Spinal cord (tissue), 9 donors: ENCODE measurements at regions not wholly inside any gene's neighbourhood (a gene's known extent, or its start where the extent isn't known, plus 50 kb on each side); places are given as distances from the start of the nearest gene placed in this dataset.

Source experiments
- DNase-seq, 6 donors: peaks; one replicate each; pipeline versions ENCODE4 v3.0.0 to v3.0.0-alpha.2; 2013 to 2015; ENCODE audit warnings: low spot score in 6 of 6, low read depth in 4 of 6
- H3K27ac ChIP-seq: one replicate; pipeline ENCODE4 v1.5.1; 2013; ENCODE audit warnings: low read depth, low read length, control low read depth
- H3K27me3 ChIP-seq: one replicate; pipeline ENCODE4 v1.6.1; 2013; ENCODE audit warnings: low read length; ENCODE audit not compliant: control insufficient read depth, insufficient read depth
- H3K36me3 ChIP-seq: one replicate; pipeline ENCODE4 v1.6.1; 2013; ENCODE audit warnings: low read length; ENCODE audit not compliant: control insufficient read depth, insufficient read depth
- H3K4me1 ChIP-seq: one replicate; pipeline ENCODE4 v1.6.1; 2013; ENCODE audit warnings: low read length; ENCODE audit not compliant: control insufficient read depth, insufficient read depth
- H3K4me3 ChIP-seq: one replicate; pipeline ENCODE4 v1.5.1; 2013; ENCODE audit warnings: low read depth, low read length, control low read depth
- H3K9me3 ChIP-seq: one replicate; pipeline ENCODE4 v1.6.1; 2013; ENCODE audit warnings: low read length; ENCODE audit not compliant: control insufficient read depth, insufficient read depth
- WGBS: methylation state at CpG from one replicate; pipeline ENCODE4 v1.1.5; 2013; ENCODE audit warnings: missing lambda C conversion rate; ENCODE audit not compliant: insufficient coverage; 5-methylcytosine and 5-hydroxymethylcytosine counted together
- donor health status: healthy.

GRCh38 chr3:174767853-174768382, 91.2 kb upstream of the NAALADL2 start:
- H3K4me3 ChIP-seq, result no peak overlapping the region
- DNase-seq, result no peak
- no peak overlapping the region for H3K27ac ChIP-seq
- no peaks in the 10 kb centered on the region for H3K9me3 ChIP-seq
- no peaks in the 10 kb centered on the region for H3K27me3 ChIP-seq
- 83% methylated on average over 3 of the region's 5 CpGs for whole genome bisulfite sequencing
- no peaks in the 10 kb centered on the region for H3K36me3 ChIP-seq
- H3K4me1 ChIP-seq, result no peaks in the 10 kb centered on the region

DNA sequence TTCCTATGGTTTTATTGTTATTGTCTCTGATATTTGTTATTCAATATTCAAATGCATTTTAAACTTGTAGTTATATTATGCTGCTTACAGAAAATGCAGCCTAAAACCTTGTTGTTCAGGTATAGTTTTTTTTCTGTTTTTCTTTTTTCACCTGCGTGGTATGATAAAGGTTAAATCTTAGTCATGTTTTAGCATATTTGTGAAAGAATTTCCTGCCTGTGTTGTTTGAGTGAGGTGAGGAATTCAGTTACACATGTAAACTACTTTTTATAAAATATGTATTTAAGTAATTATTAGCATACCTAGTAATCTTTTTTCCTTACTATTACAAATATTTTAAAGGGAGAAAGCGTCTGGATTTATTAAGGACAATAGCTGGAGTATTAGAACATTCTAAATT, 90.0 kb upstream of the NAALADL2 start:
- no peaks in the 10 kb centered on the region for H3K36me3 ChIP-seq
- no peaks in the 10 kb centered on the region for H3K9me3 ChIP-seq
- no peak for DNase-seq
- WGBS, result no CpG with 5 or more reads among the region's 2 CpGs
- no peaks in the 10 kb centered on the region for H3K27me3 ChIP-seq
- H3K27ac ChIP-seq, result no peak overlapping the region
- no peaks in the 10 kb centered on the region for H3K4me1 ChIP-seq
- H3K4me3 ChIP-seq, result no peak overlapping the region

- no peak for DNase-seq
- no peaks in the 10 kb centered on the region for H3K4me1 ChIP-seq
- H3K4me3 ChIP-seq, result no peak overlapping the region
- H3K27ac ChIP-seq, result no peak overlapping the region
- H3K27me3 ChIP-seq, result no peaks in the 10 kb centered on the region
- no peaks in the 10 kb centered on the region for H3K36me3 ChIP-seq
- 95% methylated on average over 3 of the region's 3 CpGs for WGBS
- peaks cover 1% of the 10 kb centered on the region for H3K9me3 ChIP-seq
Observed at GRCh38 chr3:174775603-174776002, 83.5 kb upstream of the NAALADL2 start.

GRCh38 chr3:174776123-174776522, 83.0 kb upstream of the NAALADL2 start:
- Histone ChIP-seq H3K27me3 (no peaks in the 10 kb centered on the region), H3K27ac (no peak overlapping the region), H3K4me3 (no peak overlapping the region), H3K4me1 (no peaks in the 10 kb centered on the region), H3K9me3 (peaks cover 1% of the 10 kb centered on the region), H3K36me3 (no peaks in the 10 kb centered on the region)
- no CpG with 5 or more reads among the region's 4 CpGs for WGBS
- no peak for DNase-seq

- Histone ChIP-seq H3K9me3 (peaks cover 1% of the 10 kb centered on the region), H3K4me1 (no peaks in the 10 kb centered on the region), H3K27ac (no peak overlapping the region), H3K36me3 (no peaks in the 10 kb centered on the region), H3K27me3 (no peaks in the 10 kb centered on the region), H3K4me3 (no peak overlapping the region)
- no CpG with 5 or more reads among the region's 2 CpGs for WGBS
- DNase-seq, result no peak
Observed at GRCh38 chr3:174776636-174777035, 82.5 kb upstream of the NAALADL2 start.

DNA sequence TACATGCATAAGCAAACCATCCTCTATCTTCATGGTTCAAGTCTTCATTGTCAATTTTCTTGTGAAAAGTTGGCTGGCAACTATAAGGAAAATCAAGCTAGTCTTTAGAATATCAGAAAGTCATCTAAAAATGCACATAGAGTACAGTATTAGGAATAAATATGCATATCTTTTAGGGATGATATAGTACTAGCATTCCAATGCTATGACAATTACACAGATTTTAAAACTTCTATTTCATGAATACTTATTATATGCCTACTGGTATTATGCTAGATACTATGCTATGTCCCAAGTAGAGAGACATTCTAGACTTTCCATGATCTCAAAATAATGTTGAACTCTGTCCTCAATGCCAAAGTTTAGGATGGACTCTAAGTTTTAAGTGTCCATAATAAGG, 81.3 kb upstream of the NAALADL2 start:
- Histone ChIP-seq H3K27ac (no peak overlapping the region), H3K9me3 (peaks cover 1% of the 10 kb centered on the region), H3K4me3 (no peak overlapping the region), H3K36me3 (no peaks in the 10 kb centered on the region), H3K27me3 (no peaks in the 10 kb centered on the region), H3K4me1 (no peaks in the 10 kb centered on the region)
- DNase-seq, result no peak

DNA sequence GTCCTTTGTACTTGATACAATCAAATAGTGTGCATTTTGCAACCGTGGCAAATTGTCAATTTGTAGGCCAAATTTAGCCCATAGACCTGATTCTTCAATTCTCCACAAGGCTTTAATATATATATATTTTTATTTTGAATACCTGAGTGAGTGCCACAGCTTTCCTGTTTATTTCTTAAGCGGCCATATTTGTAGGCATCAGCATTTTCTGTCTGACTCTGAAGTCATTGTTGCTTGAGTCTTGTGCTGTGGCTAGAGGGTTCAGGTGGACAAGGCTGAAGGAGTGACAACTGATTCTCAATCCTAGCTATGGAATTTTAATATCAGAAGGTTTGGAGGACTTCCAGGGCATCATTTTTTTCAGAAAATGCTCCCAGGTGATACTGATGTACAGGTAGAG, 75.6 kb upstream of the NAALADL2 start:
- WGBS, result no CpG with 5 or more reads among the region's 2 CpGs
- Histone ChIP-seq H3K9me3 (peaks cover 1% of the 10 kb centered on the region), H3K4me1 (no peaks in the 10 kb centered on the region), H3K27me3 (no peaks in the 10 kb centered on the region), H3K36me3 (no peaks in the 10 kb centered on the region), H3K4me3 (no peak overlapping the region), H3K27ac (no peak overlapping the region)
- DNase-seq, result no peak

- no peaks in the 10 kb centered on the region for H3K27me3 ChIP-seq
- no peak overlapping the region for H3K4me3 ChIP-seq
- no peaks in the 10 kb centered on the region for H3K36me3 ChIP-seq
- no peak overlapping the region for H3K27ac ChIP-seq
- no peaks in the 10 kb centered on the region for H3K4me1 ChIP-seq
- H3K9me3 ChIP-seq, result peaks cover 1% of the 10 kb centered on the region
- 90% methylated on average over 1 of the region's 4 CpGs for WGBS
- DNase-seq, result no peak
Observed at GRCh38 chr3:174784206-174784934, 74.8 kb upstream of the NAALADL2 start.

DNA sequence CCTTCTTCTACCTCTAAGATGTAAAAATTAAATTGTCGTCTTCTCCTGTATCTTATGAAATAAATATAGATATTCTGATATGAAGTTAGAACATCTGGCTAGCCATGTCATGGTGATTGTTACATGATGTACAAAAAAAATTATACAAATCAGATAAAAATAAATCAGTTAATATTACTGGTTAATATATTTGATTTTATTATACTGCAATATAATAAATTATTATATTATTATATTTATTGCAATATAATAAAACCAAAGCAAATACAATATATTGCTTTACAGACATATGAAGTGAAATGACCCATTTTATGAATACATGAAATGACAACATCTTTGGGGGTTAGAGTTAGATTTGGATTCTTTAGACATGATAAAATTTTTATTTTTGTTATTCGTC, 72.3 kb upstream of the NAALADL2 start:
- Histone ChIP-seq H3K27me3 (no peaks in the 10 kb centered on the region), H3K36me3 (no peaks in the 10 kb centered on the region), H3K9me3 (no peaks in the 10 kb centered on the region), H3K4me3 (no peak overlapping the region), H3K4me1 (no peaks in the 10 kb centered on the region), H3K27ac (no peak overlapping the region)
- no CpG with 5 or more reads among the region's 2 CpGs for WGBS
- no peak for DNase-seq

- no peaks in the 10 kb centered on the region for H3K27me3 ChIP-seq
- no CpG with 5 or more reads among the region's 3 CpGs for WGBS
- no peaks in the 10 kb centered on the region for H3K36me3 ChIP-seq
- H3K27ac ChIP-seq, result no peak overlapping the region
- DNase-seq, result no peak
- no peak overlapping the region for H3K4me3 ChIP-seq
- no peaks in the 10 kb centered on the region for H3K9me3 ChIP-seq
- H3K4me1 ChIP-seq, result no peaks in the 10 kb centered on the region
Observed at GRCh38 chr3:174791161-174791560, 68.0 kb upstream of the NAALADL2 start.
